Fibroblast of lung (primary cell): ENCODE measurements at regions not wholly inside any gene's neighbourhood (a gene's known extent, or its start where the extent isn't known, plus 50 kb on each side); places are given as distances from the start of the nearest gene placed in this dataset.

Source experiments
- EZH2 ChIP-seq: IDR thresholded peaks from 2 replicates; pipeline ENCODE4 v1.5.1; 2012; ENCODE audit warnings: low read length, control low read depth, mild to moderate bottlenecking; ENCODE audit errors: missing control alignments
- TF ChIP-seq, protein P1 (sequence below), 2 donors: IDR thresholded peaks in 1 of 2; conservative IDR thresholded peaks in 1 of 2; 1 replicate in 1 of 2; 2 replicates in 1 of 2; pipeline ENCODE4 v1.5.1; 2011 to 2012; ENCODE audit warnings: low read length in 2 of 2, control low read depth in 1 of 2, inconsistent platforms in 1 of 2, low read depth in 1 of 2, mild to moderate bottlenecking in 1 of 2

DNA sequence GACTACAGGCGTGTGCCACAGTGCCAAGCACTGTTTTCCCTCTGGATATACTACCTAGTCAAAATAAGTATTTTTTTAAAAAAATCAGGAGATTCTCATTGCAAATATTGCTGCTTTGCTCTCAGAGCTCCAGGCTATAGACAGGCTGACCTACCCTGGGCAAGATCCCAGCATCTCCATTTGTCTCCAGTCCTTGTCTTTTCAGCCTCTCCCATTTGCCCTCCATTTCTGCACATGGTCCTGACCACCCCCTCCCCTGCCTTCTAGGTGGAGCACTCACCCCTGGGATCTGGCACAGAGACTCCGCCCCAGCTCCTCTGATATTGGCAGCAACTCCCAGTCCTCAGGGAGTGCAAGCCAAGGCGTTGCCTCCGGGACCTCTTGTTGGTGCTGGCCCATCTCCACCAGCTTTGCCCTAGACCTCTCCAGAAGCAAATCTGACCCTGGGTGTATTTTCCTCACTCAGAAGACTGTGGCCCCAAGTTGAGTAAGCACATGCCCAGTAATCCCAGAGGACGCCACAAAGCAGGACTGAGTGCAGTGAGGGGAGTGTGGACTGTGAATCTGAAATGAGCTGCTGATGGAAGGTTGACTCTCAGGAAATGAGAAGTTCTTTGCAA, 120.6 kb downstream of the MTPAP start:
- TF ChIP-seq, protein P1, sequence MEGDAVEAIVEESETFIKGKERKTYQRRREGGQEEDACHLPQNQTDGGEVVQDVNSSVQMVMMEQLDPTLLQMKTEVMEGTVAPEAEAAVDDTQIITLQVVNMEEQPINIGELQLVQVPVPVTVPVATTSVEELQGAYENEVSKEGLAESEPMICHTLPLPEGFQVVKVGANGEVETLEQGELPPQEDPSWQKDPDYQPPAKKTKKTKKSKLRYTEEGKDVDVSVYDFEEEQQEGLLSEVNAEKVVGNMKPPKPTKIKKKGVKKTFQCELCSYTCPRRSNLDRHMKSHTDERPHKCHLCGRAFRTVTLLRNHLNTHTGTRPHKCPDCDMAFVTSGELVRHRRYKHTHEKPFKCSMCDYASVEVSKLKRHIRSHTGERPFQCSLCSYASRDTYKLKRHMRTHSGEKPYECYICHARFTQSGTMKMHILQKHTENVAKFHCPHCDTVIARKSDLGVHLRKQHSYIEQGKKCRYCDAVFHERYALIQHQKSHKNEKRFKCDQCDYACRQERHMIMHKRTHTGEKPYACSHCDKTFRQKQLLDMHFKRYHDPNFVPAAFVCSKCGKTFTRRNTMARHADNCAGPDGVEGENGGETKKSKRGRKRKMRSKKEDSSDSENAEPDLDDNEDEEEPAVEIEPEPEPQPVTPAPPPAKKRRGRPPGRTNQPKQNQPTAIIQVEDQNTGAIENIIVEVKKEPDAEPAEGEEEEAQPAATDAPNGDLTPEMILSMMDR (conservative IDR thresholded peaks at IDR 0.05 in 1 of 2, IDR thresholded peaks at IDR 0.05 in 1 of 2; ENCODE audit: low read depth in 1 of 2, low read length in 2 of 2) = no peak
- no peak for TF ChIP-seq EZH2
